GM21526 (cell line): ENCODE measurements at regions not wholly inside any gene's neighbourhood (a gene's known extent, or its start where the extent isn't known, plus 50 kb on each side); places are given as distances from the start of the nearest gene placed in this dataset.
"Not testable (repeated sequence)": the region's sequence is repeated elsewhere in the genome, so short reads cannot be mapped to it uniquely, and the experiment has no call there.

Experiments used
- ATAC-seq: cut with Tn5 transposase; IDR thresholded peaks from one replicate; pipeline ENCODE4 v1.9.1; 2021; ENCODE audit warnings: moderate library complexity; ENCODE audit not compliant: unreplicated experiment, low FRiP score

- no peak for ATAC-seq
Measured at GRCh38 chr13:44786756-44787155, 202.5 kb downstream of the NUFIP1 start.

- ATAC-seq = no peak
Measured at GRCh38 chr13:44785401-44785800, 203.9 kb downstream of the NUFIP1 start.

- ATAC-seq = no peak
Measured at GRCh38 chr13:44784708-44785080, 204.6 kb downstream of the NUFIP1 start.

GRCh38 chr13:44783994-44784707, 205.1 kb downstream of the NUFIP1 start:
- ATAC-seq = no peak

DNA sequence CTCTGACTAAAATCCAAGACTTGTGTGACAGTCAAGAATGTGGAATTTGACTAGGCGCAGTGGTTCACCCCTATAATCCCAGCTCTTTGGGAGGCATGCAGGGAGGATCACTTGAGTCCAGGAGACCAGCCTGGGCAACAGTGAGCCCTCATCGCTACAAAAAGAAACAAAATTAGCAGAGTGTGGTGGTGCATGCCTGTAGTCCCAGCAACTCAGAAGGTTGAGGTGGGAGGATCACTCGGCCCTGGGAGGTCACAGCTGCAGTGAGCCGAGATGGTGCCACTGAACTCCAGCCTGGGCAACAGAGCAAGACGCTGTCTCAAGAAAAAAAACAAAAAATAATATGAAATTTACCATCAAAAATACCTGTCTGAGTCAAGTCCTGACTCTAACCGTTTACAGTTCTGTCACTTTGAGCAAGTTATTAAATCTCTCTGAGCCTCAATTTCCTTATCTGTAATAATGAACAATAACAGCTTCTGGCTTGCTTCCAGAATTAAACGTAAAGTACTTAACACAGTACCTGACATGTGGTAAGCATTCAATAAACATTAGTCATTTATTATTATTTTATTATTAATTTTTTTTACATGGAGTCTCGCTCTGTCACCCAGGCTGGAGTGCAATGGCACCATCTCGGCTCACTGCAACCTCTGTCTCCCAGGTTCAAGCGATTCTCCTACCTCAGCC, 204.6 kb upstream of the TSC22D1 start:
- ATAC-seq = no peak

GRCh38 chr13:44778761-44779484, 202.8 kb upstream of the TSC22D1 start:
- no peak for ATAC-seq

DNA sequence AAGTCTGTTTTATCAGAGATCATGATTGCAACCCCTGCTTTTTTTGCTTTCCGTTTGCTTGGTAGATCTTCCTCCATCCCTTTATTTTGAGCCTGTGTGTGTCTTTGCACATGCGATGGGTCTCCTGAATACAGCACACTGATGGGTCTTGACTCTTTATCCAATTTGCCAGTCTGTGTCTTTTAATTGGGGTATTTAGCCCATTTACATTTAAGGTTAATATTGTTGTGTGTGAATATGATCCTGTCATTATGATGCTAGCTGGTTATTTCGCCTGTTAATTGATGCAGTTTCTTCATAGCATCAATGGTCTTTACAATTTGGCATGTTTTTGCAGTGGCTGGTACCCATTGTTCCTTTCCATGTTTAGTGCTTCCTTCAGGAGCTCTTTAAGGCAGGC, 199.2 kb upstream of the TSC22D1 start:
- not testable (repeated sequence) for ATAC-seq

DNA sequence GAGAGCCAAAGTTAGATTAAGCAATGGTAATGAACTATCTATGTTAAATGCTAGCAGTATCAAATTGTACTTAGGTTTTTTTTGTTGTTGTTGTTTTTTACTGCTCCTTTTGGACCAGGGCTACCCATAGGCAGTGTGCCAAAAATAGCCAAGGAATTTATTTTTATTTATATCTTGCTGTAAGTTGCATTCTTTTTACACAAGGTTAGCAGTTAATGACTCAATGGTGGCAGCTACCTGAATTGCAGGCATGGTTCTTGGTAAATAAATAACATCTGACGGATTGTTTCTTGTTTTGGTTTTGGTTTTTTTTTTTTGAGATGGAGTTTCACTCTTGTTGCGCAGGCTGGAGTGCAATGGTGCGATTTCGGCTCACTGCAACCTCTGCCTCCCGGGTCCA, 194.8 kb upstream of the TSC22D1 start:
- no peak for ATAC-seq

DNA sequence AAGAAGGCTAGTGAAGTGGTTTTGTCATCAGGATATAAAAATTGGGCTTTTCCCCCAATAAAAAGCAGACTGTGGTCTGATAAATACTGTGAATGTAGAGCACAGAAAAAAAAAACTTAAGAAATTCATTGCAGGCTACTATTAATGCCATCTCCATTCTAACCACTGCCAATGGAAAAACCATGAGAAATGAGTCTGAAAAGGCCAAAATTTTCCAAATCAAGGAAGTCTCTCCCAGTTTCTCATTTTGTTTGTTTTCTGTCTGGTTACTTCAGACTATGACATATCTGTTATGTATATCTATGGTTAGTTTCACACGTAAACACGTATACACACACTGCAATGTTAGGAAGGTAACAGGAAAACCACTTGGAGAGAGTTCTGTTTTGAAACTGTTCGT, 193.6 kb upstream of the TSC22D1 start:
- ATAC-seq = no peak

- ATAC-seq = no peak
Measured at GRCh38 chr13:44768775-44769581, 192.8 kb upstream of the TSC22D1 start.

DNA sequence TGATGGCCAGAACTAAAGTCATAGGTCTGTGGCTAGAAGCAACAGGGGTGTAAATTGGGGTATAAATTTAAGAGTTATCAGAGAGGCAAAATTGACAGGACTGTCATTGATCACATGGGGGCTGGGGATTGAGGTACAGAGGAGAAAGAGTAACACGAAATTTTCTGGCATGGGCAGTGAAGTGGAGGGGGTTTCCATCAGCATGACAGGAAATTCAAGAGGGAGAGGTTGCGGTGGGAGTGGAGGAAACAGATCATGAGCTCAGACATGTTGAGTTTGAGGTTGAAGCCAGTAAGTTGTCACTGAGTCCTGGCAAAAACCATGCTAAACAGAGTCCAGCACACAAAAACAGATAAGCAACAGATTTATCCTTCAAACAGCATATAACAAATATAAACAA, 192.1 kb upstream of the TSC22D1 start:
- no peak for ATAC-seq

GRCh38 chr13:44765001-44765471, 188.9 kb upstream of the TSC22D1 start:
- ATAC-seq = no peak

DNA sequence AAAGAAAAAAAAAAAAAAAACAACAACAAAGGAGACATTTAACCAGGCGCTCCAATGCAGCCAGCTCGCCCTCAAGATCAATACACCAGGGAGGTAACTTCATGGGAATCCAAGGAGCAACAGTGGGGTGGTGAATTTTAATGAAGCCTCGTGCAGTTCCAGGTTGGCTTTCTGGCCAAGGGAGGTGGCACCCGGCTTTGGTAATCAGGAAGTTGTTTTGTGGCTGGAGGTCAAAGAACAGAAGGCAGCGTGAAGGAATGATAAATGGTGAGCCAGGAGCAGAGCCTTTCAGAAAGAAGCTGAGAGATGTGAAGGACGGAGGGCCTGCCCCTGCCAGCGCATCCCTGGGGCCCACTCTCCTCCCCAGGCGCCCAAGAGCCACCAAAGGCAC, 188.2 kb upstream of the TSC22D1 start:
- no peak for ATAC-seq

DNA sequence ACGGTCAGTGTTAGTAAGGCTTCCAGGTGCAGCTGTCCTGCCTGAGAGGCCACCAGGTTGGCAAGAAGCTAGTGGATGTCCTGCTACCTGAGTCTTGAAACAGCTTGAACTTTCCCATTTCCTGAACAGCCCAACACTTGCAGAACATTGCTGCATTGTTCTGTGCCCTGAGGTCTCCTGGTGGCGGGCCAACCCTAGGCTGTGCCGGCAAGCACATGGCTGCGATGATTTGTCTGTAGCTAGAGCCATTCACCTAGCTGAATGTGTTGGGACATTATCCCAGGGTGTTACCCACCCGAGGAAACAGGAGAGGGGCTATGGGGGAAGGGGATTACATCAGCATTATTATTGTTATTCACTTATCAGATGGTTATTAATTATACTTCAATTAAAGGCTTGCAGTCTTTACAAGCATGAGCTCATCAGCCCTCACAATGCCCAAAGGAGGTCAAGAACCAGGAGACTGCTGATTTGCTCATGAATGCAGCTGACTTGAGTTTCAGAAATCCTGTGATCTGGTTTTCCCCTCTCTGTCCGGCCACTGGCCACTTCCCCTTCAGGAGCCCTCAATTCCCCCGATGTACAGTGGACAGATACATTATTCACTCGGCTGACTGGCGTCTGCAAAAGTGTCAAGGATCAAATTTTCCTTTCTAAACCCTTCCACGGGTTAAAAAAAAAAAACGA, 187.6 kb upstream of the TSC22D1 start:
- no peak for ATAC-seq

DNA sequence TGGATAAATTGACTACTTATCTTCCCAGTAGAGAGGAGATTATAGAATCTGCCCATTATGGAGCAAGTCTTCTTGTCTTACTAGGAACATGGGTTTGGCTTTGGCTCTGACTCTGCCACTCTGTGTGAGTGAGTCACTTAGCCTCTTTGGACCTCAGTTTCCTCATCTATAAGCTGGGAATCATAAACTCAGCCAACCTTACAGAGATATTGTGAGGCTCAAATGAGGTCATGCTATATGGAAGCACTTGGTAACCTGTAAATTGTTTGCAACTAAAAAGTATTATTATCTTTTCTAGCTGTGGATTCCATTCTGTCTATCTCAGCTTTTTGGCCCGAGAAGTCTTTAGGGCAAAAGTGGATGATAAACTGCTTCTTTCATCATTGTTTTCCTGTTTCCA, 186.8 kb upstream of the TSC22D1 start:
- no peak for ATAC-seq

DNA sequence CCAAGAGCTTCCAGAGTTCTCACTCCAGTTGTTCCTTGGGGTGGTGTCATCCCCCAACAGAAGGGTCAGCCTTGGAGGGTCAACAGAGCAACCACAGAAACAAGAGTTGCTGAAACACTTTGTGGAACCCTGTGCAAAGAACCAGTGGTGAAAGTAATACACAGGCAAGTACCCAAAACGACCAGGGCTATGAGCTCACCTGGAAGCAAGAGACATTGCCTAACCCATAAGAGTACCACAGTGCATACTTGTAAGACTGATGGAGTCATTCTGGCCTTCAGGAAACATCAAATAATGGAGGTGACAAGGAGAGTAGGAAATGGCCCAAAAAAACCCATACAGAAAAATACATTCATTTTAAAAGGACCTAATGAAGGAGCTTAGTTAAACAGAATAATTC, 184.3 kb upstream of the TSC22D1 start:
- ATAC-seq = no peak

- no peak for ATAC-seq
Measured at GRCh38 chr13:44759384-44760360, 183.5 kb upstream of the TSC22D1 start.

DNA sequence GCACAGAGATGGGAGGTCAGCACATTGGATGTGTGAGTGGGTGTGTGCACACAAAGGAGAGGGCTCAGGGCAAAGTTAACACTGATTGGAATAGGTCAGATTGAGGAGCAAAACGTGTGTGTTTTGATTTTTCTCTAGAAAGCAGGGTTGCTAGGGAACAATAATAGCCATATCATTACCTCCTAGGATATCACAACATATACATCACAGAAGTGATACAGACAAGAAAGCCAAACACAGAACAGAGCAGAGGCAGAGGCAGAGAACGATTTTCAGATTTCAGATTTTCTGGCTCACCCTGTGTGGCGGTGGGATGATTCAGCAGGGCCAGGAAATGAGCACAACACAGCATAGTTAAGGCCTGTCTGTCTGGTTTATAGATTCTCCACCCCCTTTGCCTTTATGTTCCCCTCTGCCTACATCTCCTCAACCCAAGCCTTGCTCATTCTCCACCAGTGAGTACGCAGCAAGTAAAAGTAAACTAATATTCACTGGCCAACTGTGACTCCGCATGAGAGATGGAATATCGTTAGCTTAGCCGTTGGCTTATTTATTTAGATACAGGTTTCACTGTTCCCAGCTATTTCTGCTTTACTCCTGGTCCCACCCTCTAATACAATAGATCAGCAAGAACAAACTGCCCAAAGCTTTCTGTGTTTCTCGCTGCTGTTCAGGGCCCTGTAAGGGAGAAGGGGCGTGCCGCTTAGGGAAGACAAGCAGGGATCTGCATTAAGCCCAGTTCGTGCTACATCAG, 182.7 kb upstream of the TSC22D1 start:
- no peak for ATAC-seq
